HepG2 (cell line): ENCODE measurements at regions not wholly inside any gene's neighbourhood (a gene's known extent, or its start where the extent isn't known, plus 50 kb on each side); places are given as distances from the start of the nearest gene placed in this dataset.

ENCODE experiments used
- ATAC-seq: fragments of 200-7000 bp; cut with Tn5 transposase; 3 replicates; pipeline ENCODE4 v1.9.1; 2020; ENCODE audit warnings: mild to moderate bottlenecking, moderate library complexity
- BruUV-seq: library from RNA; stranded (reverse); fragments of 400-500 nt; replicated peaks from 2 replicates; lab custom pipeline; 2021; lab: Mats Ljungman, UMichigan
- CTCF ChIA-PET: fragments of 300-600 bp; formaldehyde crosslinking; extraction: SDS; loops from one replicate; lab custom pipeline; 2021; ENCODE audit warnings: low total read pairs, inconsistent platforms, low intra/inter-chr PET ratio; lab: Yijun Ruan, JAX
- POLR2A ChIA-PET: fragments of 350-600 bp; sonication (Branson Sonifier 250); formaldehyde crosslinking; loops from one replicate; lab custom pipeline; 2020; ENCODE audit warnings: antibody characterized with exemption, inconsistent platforms; lab: Yijun Ruan, JAX
- DNase-seq: peaks from one replicate; pipeline ENCODE4 v3.0.0-alpha.2; 2015; ENCODE audit warnings: low spot score
- FAIRE-seq: peaks from 3 replicates; lab custom pipeline; 2011; peaks lifted over from hg19 to GRCh38; lab: Jason Lieb, UNC
- H2AFZ ChIP-seq: one replicate; pipeline ENCODE4 v1.6.1; 2011; ENCODE audit warnings: low read length, inconsistent platforms
- H3K27ac ChIP-seq: fragments of 300-600 bp; 3 replicates; pipeline ENCODE4 v1.8.0; 2011; ENCODE audit warnings: mixed run types, mild to moderate bottlenecking, mixed read lengths, low read length, inconsistent platforms; ENCODE audit not compliant: insufficient read depth; ENCODE audit errors: extremely low read length
- H3K27me3 ChIP-seq, 2 experiments: fragments of 200-600 bp in 1 of 2; 2 replicates in 1 of 2; 3 replicates in 1 of 2; pipeline versions ENCODE4 v1.6.0 to v1.8.0; 2011; ENCODE audit warnings: low read length in 2 of 2, mild to moderate bottlenecking in 2 of 2, moderate library complexity in 2 of 2, inconsistent platforms in 1 of 2; ENCODE audit not compliant: insufficient read depth in 2 of 2, control insufficient read depth in 1 of 2
- H3K36me3 ChIP-seq, 2 experiments: fragments of 200-600 bp in 1 of 2; replicated peaks in 1 of 2; 2 replicates in 1 of 2; 3 replicates in 1 of 2; pipeline versions ENCODE4 v1.5.1 to v1.8.0; 2011; ENCODE audit warnings: low read length in 2 of 2, inconsistent platforms in 1 of 2; ENCODE audit not compliant: insufficient read depth in 2 of 2, control insufficient read depth in 1 of 2
- H3K4me1 ChIP-seq: 2 replicates; pipeline ENCODE4 v1.5.1; 2012; ENCODE audit warnings: low read length, inconsistent platforms; ENCODE audit not compliant: insufficient read depth
- H3K4me2 ChIP-seq: 2 replicates; pipeline ENCODE4 v1.6.0; 2011; ENCODE audit warnings: low read depth, low read length, inconsistent platforms
- H3K4me3 ChIP-seq, 3 experiments: fragments of 200-600 bp in 1 of 3; sonication (generic), shearing (Covaris generic) in 1 of 3; replicated peaks in 1 of 3; 2 replicates each; pipeline ENCODE4 v1.5.1; 2011 to 2016; ENCODE audit warnings: low read length in 3 of 3, inconsistent platforms in 2 of 3, low read depth in 2 of 3, mild to moderate bottlenecking in 2 of 3, control low read depth in 1 of 3, mixed read lengths in 1 of 3; ENCODE audit not compliant: insufficient read depth in 1 of 3
- H3K79me2 ChIP-seq: one replicate; pipeline ENCODE4 v1.6.1; 2011; ENCODE audit warnings: low read length, inconsistent platforms; ENCODE audit not compliant: insufficient read depth
- H3K9ac ChIP-seq: 2 replicates; pipeline ENCODE4 v1.6.0; 2011; ENCODE audit warnings: mild to moderate bottlenecking, low read depth, low read length, inconsistent platforms; ENCODE audit not compliant: insufficient read depth
- H3K9me3 ChIP-seq: 2 replicates; pipeline ENCODE4 v1.5.1; 2012; ENCODE audit warnings: mild to moderate bottlenecking, low read length
- H4K20me1 ChIP-seq: 2 replicates; pipeline ENCODE4 v1.6.0; 2011; ENCODE audit warnings: inconsistent platforms, mild to moderate bottlenecking, low read length, moderate library complexity; ENCODE audit not compliant: insufficient read depth
- ATF1 ChIP-seq: IDR thresholded peaks from 2 replicates; pipeline ENCODE4 v1.6.1; 2016; ENCODE audit warnings: mild to moderate bottlenecking, control low read depth
- DBP ChIP-seq: sonication (generic); formaldehyde crosslinking; IDR thresholded peaks from 2 replicates; pipeline ENCODE4 v1.4.0; 2020; ENCODE audit warnings: missing genetic modification reagents; ENCODE audit errors: not compliant biosample characterization
- HOXA7 ChIP-seq: sonication (generic); formaldehyde crosslinking; IDR thresholded peaks from 2 replicates; pipeline ENCODE4 v1.8.1; 2022; ENCODE audit warnings: mild to moderate bottlenecking, missing genetic modification reagents, moderate library complexity
- RNF2 ChIP-seq: fragments of 450-650 bp; conservative IDR thresholded peaks from 2 replicates; pipeline ENCODE4 v1.6.1; 2016; ENCODE audit warnings: low read depth
- ZHX1 ChIP-seq: sonication (generic); formaldehyde crosslinking; IDR thresholded peaks from 2 replicates; pipeline ENCODE4 v1.8.1; 2022; ENCODE audit warnings: low read depth, mild to moderate bottlenecking, missing genetic modification reagents
- ZKSCAN1 ChIP-seq: fragments of 150-350 bp; IDR thresholded peaks from 2 replicates; pipeline ENCODE4 v1.6.1; 2014; ENCODE audit warnings: low read length
- ZNF547 ChIP-seq: sonication (generic); formaldehyde crosslinking; IDR thresholded peaks from 2 replicates; pipeline ENCODE4 v1.5.1; 2020; ENCODE audit warnings: mild to moderate bottlenecking, missing genetic modification reagents
- ZNF558 ChIP-seq: sonication (generic); formaldehyde crosslinking; IDR thresholded peaks from 2 replicates; pipeline ENCODE4 v1.9.0; 2022; ENCODE audit warnings: mild to moderate bottlenecking, missing genetic modification reagents, borderline replicate concordance
- ZNF891 ChIP-seq: sonication (generic); formaldehyde crosslinking; IDR thresholded peaks from 2 replicates; pipeline ENCODE4 v1.5.0; 2020; ENCODE audit warnings: mild to moderate bottlenecking, missing genetic modification reagents
- WGBS: methylation state at CpG from one replicate; pipeline ENCODE4 v1.1.6; 2017; ENCODE audit warnings: low lambda C conversion rate; 5-methylcytosine and 5-hydroxymethylcytosine counted together
- in situ Hi-C: cut with HindIII; loops from 2 replicates; pipeline ENCODE4 v1.10.0; 2017; ENCODE audit warnings: low pct_unique_long_range_greater_than_20kb; ENCODE audit not compliant: extremely low pct_ligation_motif_present
- intact Hi-C: fragments of 100-400 bp; cut with micrococcal nuclease; formaldehyde crosslinking; loops from one replicate; pipeline ENCODE4 v1.10.0; 2022; ENCODE audit not compliant: unreplicated experiment

GRCh38 chr1:34520111-34520510 lies 234.7 kb upstream of the GJB5 start:
- BruUV-seq: no TSS peak
- intact Hi-C loops: no loop called here
- no peak for TF ChIP-seq DBP
- TF ChIP-seq HOXA7 (CRISPR knock-in tag): no peak
- TF ChIP-seq ZNF558: no peak
- no peak for TF ChIP-seq ZNF891 (CRISPR knock-in tag)
- no peak for TF ChIP-seq ZNF547 (CRISPR knock-in tag)
- no peak for TF ChIP-seq ZHX1 (CRISPR knock-in tag)
- TF ChIP-seq RNF2: no peak
- TF ChIP-seq ATF1 (CRISPR knock-in tag): no peak
- no peak for TF ChIP-seq ZKSCAN1
- ChIA-PET POLR2A (no interaction called here), CTCF (no interaction called here)
- no peaks in the 10 kb centered on the region for H3K27me3 ChIP-seq
- H3K4me1 ChIP-seq: no peaks in the 10 kb centered on the region
- no peak overlapping the region for H3K27ac ChIP-seq
- FAIRE-seq (no peak), DNase-seq (no peak), ATAC-seq (no peak)
- no peaks in the 10 kb centered on the region for H3K79me2 ChIP-seq
- H4K20me1 ChIP-seq: no peaks in the 10 kb centered on the region
- H3K36me3 ChIP-seq: no peaks in the 10 kb centered on the region
- H3K9me3 ChIP-seq: peaks cover 1% of the 10 kb centered on the region; the same call in 1 of the 2 replicates
- in situ Hi-C loops: no loop called here
- H3K9ac ChIP-seq: no peak overlapping the region
- H2AFZ ChIP-seq: no peak overlapping the region
- no peak overlapping the region for H3K4me2 ChIP-seq
- 5% methylated on average over 4 of the region's 4 CpGs for WGBS
- H3K4me3 ChIP-seq: no peak overlapping the region
